DND-41 (cell line): ENCODE measurements at regions not wholly inside any gene's neighbourhood (a gene's known extent, or its start where the extent isn't known, plus 50 kb on each side); places are given as distances from the start of the nearest gene placed in this dataset.

ENCODE experiments used
- ATAC-seq: fragments of 200-7000 bp; cut with Tn5 transposase; 3 replicates; pipeline ENCODE4 v1.9.1; 2021; ENCODE audit warnings: low read depth; ENCODE audit not compliant: insufficient read depth
- DNase-seq: peaks from one replicate; pipeline ENCODE4 v3.0.0-alpha.2; 2020
- H2AFZ ChIP-seq: 2 replicates; pipeline ENCODE4 v1.6.0; 2012; ENCODE audit warnings: low read depth, low read length
- H3K27ac ChIP-seq: 2 replicates; pipeline ENCODE4 v1.5.1; 2012; ENCODE audit warnings: low read length, inconsistent platforms
- H3K27me3 ChIP-seq: fragments of 200-600 bp; sonication (generic); 2 replicates; pipeline ENCODE4 v1.6.0; 2012; ENCODE audit warnings: low read length, mild to moderate bottlenecking, inconsistent platforms; ENCODE audit not compliant: insufficient read depth, poor library complexity
- H3K36me3 ChIP-seq: 2 replicates; pipeline ENCODE4 v1.5.1; 2012; ENCODE audit warnings: low read length, inconsistent platforms; ENCODE audit not compliant: insufficient read depth
- H3K4me1 ChIP-seq: 2 replicates; pipeline ENCODE4 v1.5.1; 2012; ENCODE audit warnings: mild to moderate bottlenecking, low read length; ENCODE audit not compliant: insufficient read depth
- H3K4me2 ChIP-seq: 2 replicates; pipeline ENCODE4 v1.6.0; 2012; ENCODE audit warnings: mild to moderate bottlenecking, moderate library complexity, low read length, inconsistent platforms; ENCODE audit not compliant: insufficient read depth
- H3K4me3 ChIP-seq, 2 experiments: fragments of 200-600 bp in 1 of 2; shearing (Covaris generic) in 1 of 2; 2 replicates each; pipeline ENCODE4 v1.5.1; 2012 to 2016; ENCODE audit warnings: inconsistent platforms in 2 of 2, low read length in 2 of 2, mild to moderate bottlenecking in 2 of 2, low read depth in 1 of 2, moderate library complexity in 1 of 2
- H3K79me2 ChIP-seq: 2 replicates; pipeline ENCODE4 v1.6.0; 2012; ENCODE audit warnings: low read length, inconsistent platforms; ENCODE audit not compliant: insufficient read depth
- H3K9ac ChIP-seq: 2 replicates; pipeline ENCODE4 v1.6.0; 2012; ENCODE audit warnings: low read depth, mild to moderate bottlenecking, inconsistent platforms, low read length, moderate library complexity
- H3K9me3 ChIP-seq: 2 replicates; pipeline ENCODE4 v1.5.1; 2012; ENCODE audit warnings: low read length, moderate library complexity, mild to moderate bottlenecking, inconsistent platforms; ENCODE audit not compliant: insufficient read depth, severe bottlenecking
- H4K20me1 ChIP-seq: 2 replicates; pipeline ENCODE4 v1.6.0; 2012; ENCODE audit warnings: low read length; ENCODE audit not compliant: insufficient read depth
- EZH2 ChIP-seq: IDR thresholded peaks from 3 replicates; pipeline ENCODE4 v1.6.1; 2012; ENCODE audit warnings: borderline replicate concordance, low read depth, mild to moderate bottlenecking, moderate library complexity, low read length, inconsistent platforms; ENCODE audit not compliant: severe bottlenecking
- TF ChIP-seq, protein P1 (sequence below): IDR thresholded peaks from 2 replicates; pipeline ENCODE4 v1.5.1; 2012; ENCODE audit warnings: borderline replicate concordance, low read length, moderate library complexity, mild to moderate bottlenecking; ENCODE audit not compliant: poor library complexity, severe bottlenecking; ENCODE audit errors: extremely low read depth

DNA sequence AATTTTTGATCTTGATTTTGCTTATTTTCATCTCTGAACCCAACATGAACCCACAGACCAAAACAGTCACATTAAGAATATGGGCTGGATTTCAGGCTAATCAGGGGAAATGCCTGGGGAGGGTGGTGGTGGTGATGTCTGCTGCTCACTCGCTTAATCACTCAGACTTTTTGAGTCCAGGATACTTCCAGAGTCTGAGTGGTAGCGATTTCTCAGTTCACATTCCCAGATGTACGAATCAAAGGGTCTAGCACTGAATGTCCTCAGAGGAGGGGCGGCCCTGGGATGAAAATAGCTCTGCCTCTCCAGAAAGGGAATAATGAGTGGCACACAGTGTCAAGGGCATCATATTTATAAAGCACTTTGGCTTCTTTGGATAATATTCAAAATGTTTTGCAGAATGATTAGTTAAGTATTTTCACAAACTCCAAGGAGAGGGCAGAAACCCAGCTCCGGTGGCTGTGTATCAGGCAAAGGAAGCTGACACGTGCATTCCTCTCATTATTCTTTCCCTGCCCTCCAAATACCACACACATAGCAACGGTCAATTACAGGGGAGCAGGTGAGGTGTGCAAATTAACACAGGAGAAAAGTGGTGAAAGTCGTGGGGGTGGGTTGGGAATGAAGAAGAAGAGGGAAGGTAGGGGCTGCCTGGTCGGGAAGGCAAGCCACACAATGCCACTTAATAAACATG is 345.2 kb upstream of the RSPO3 start:
- no peaks in the 10 kb centered on the region for H3K9me3 ChIP-seq
- H3K4me1 ChIP-seq: no peaks in the 10 kb centered on the region
- ATAC-seq (no peak), DNase-seq (no peak)
- H4K20me1 ChIP-seq: no peaks in the 10 kb centered on the region
- no peaks in the 10 kb centered on the region for H3K27me3 ChIP-seq
- H3K79me2 ChIP-seq: no peaks in the 10 kb centered on the region
- H3K27ac ChIP-seq: no peak overlapping the region
- no peaks in the 10 kb centered on the region for H3K36me3 ChIP-seq
- H2AFZ ChIP-seq: no peak overlapping the region
- no peak for TF ChIP-seq EZH2
- TF ChIP-seq, protein P1, sequence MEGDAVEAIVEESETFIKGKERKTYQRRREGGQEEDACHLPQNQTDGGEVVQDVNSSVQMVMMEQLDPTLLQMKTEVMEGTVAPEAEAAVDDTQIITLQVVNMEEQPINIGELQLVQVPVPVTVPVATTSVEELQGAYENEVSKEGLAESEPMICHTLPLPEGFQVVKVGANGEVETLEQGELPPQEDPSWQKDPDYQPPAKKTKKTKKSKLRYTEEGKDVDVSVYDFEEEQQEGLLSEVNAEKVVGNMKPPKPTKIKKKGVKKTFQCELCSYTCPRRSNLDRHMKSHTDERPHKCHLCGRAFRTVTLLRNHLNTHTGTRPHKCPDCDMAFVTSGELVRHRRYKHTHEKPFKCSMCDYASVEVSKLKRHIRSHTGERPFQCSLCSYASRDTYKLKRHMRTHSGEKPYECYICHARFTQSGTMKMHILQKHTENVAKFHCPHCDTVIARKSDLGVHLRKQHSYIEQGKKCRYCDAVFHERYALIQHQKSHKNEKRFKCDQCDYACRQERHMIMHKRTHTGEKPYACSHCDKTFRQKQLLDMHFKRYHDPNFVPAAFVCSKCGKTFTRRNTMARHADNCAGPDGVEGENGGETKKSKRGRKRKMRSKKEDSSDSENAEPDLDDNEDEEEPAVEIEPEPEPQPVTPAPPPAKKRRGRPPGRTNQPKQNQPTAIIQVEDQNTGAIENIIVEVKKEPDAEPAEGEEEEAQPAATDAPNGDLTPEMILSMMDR: no peak
- H3K9ac ChIP-seq: no peak overlapping the region
- no peak overlapping the region for H3K4me3 ChIP-seq
- no peak overlapping the region for H3K4me2 ChIP-seq

DNA sequence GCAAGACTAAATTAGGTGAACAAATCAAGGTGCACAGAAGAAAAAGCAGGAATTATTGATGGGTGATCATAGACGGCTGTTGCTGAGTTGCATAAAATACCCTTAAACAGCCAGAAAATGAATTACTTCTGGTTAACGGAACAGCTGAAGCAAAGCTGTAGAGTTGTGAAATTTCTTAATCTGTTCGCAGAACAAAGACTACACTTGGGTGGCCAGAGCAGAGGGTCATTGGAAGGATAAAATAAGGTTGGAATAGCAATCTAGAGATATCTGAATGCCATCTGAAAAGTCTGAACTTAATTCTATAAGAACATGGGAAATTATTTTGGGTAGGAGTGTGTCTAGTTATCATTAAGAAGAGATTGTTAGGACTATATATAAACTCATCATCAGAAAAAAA is 339.1 kb upstream of the RSPO3 start:
- DNase-seq: no peak
- Histone ChIP-seq H3K9me3 (no peaks in the 10 kb centered on the region), H3K4me3 (no peak overlapping the region), H3K27ac (no peak overlapping the region), H4K20me1 (no peaks in the 10 kb centered on the region), H3K27me3 (no peaks in the 10 kb centered on the region), H3K4me1 (no peaks in the 10 kb centered on the region), H3K4me2 (no peak overlapping the region), H2AFZ (no peak overlapping the region), H3K9ac (no peak overlapping the region), H3K36me3 (no peaks in the 10 kb centered on the region), H3K79me2 (no peaks in the 10 kb centered on the region)
- ATAC-seq: no peak
- TF ChIP-seq, protein P1: no peak
- TF ChIP-seq EZH2: no peak

GRCh38 chr6:126781582-126781981 is 336.9 kb upstream of the RSPO3 start:
- H3K9ac ChIP-seq: no peak overlapping the region
- no peak for ATAC-seq
- no peaks in the 10 kb centered on the region for H3K27me3 ChIP-seq
- no peaks in the 10 kb centered on the region for H4K20me1 ChIP-seq
- no peak for DNase-seq
- H3K4me3 ChIP-seq: no peak overlapping the region
- no peak overlapping the region for H3K27ac ChIP-seq
- no peaks in the 10 kb centered on the region for H3K9me3 ChIP-seq
- TF ChIP-seq, protein P1: no peak
- no peak for TF ChIP-seq EZH2
- H2AFZ ChIP-seq: no peak overlapping the region
- H3K79me2 ChIP-seq: no peaks in the 10 kb centered on the region
- no peaks in the 10 kb centered on the region for H3K4me1 ChIP-seq
- no peaks in the 10 kb centered on the region for H3K36me3 ChIP-seq
- no peak overlapping the region for H3K4me2 ChIP-seq
